HUES64 (cell line): ENCODE measurements at regions not wholly inside any gene's neighbourhood (a gene's known extent, or its start where the extent isn't known, plus 50 kb on each side); places are given as distances from the start of the nearest gene placed in this dataset.
"Not testable (repeated sequence)": the region's sequence is repeated elsewhere in the genome, so short reads cannot be mapped to it uniquely, and the experiment has no call there.

Experiments used
- H3K27ac ChIP-seq: 2 replicates; pipeline ENCODE4 v1.7.0; 2013; ENCODE audit warnings: low read depth, low read length, inconsistent platforms
- H3K27me3 ChIP-seq: 2 replicates; pipeline ENCODE4 v1.6.1; 2013; ENCODE audit warnings: mild to moderate bottlenecking, low read length; ENCODE audit not compliant: insufficient read depth
- H3K36me3 ChIP-seq: 2 replicates; pipeline ENCODE4 v1.6.1; 2013; ENCODE audit warnings: mild to moderate bottlenecking, low read length; ENCODE audit not compliant: insufficient read depth
- H3K4me1 ChIP-seq: 2 replicates; pipeline ENCODE4 v1.6.1; 2013; ENCODE audit warnings: mild to moderate bottlenecking, low read length, moderate library complexity; ENCODE audit not compliant: insufficient read depth
- H3K4me3 ChIP-seq: 2 replicates; pipeline ENCODE4 v1.5.1; 2013; ENCODE audit warnings: mild to moderate bottlenecking, low read length, moderate library complexity
- H3K9ac ChIP-seq: 2 replicates; pipeline ENCODE4 v1.6.1; 2013; ENCODE audit warnings: mild to moderate bottlenecking, low read depth, low read length
- H3K9me3 ChIP-seq: 2 replicates; pipeline ENCODE4 v1.6.1; 2013; ENCODE audit warnings: low read depth, low read length; ENCODE audit not compliant: insufficient read depth
- WGBS: fragments of 150-250, 120-280 bp; methylation state at CpG from one replicate; pipeline ENCODE4 v1.1.7; 2013; ENCODE audit warnings: missing lambda C conversion rate; 5-methylcytosine and 5-hydroxymethylcytosine counted together

GRCh38 chr11:93032580-93032979, 63.1 kb downstream of the MTNR1B start:
- H3K9ac ChIP-seq: no peak overlapping the region
- no peaks in the 10 kb centered on the region for H3K27me3 ChIP-seq
- H3K4me1 ChIP-seq: peaks cover 7% of the 10 kb centered on the region
- no peak overlapping the region for H3K27ac ChIP-seq
- H3K36me3 ChIP-seq: no peaks in the 10 kb centered on the region
- no peaks in the 10 kb centered on the region for H3K9me3 ChIP-seq
- 76% methylated on average over 2 of the region's 2 CpGs for WGBS
- no peak overlapping the region for H3K4me3 ChIP-seq

GRCh38 chr11:93033093-93033492, 63.6 kb downstream of the MTNR1B start:
- no peaks in the 10 kb centered on the region for H3K9me3 ChIP-seq
- H3K4me1 ChIP-seq: peaks cover 7% of the 10 kb centered on the region
- no peak overlapping the region for H3K27ac ChIP-seq
- no peaks in the 10 kb centered on the region for H3K36me3 ChIP-seq
- 88% methylated on average over 1 of the region's 1 CpG for WGBS
- no peaks in the 10 kb centered on the region for H3K27me3 ChIP-seq
- H3K4me3 ChIP-seq: no peak overlapping the region
- no peak overlapping the region for H3K9ac ChIP-seq

- WGBS: 85% methylated on average over 2 of the region's 3 CpGs
- Histone ChIP-seq H3K27me3 (no peaks in the 10 kb centered on the region), H3K9me3 (no peaks in the 10 kb centered on the region), H3K4me3 (no peak overlapping the region), H3K27ac (no peak overlapping the region), H3K9ac (no peak overlapping the region), H3K36me3 (no peaks in the 10 kb centered on the region), H3K4me1 (peaks cover 7% of the 10 kb centered on the region)
Observed at GRCh38 chr11:93034031-93034722, 64.7 kb downstream of the MTNR1B start.

GRCh38 chr11:93034723-93035039, 65.2 kb downstream of the MTNR1B start:
- whole genome bisulfite sequencing: 90% methylated on average over 1 of the region's 1 CpG
- Histone ChIP-seq H3K4me1 (peaks cover 7% of the 10 kb centered on the region), H3K9me3 (no peaks in the 10 kb centered on the region), H3K27ac (no peak overlapping the region), H3K9ac (no peak overlapping the region), H3K4me3 (no peak overlapping the region), H3K36me3 (no peaks in the 10 kb centered on the region), H3K27me3 (no peaks in the 10 kb centered on the region)

- Histone ChIP-seq H3K27me3 (no peaks in the 10 kb centered on the region), H3K36me3 (no peaks in the 10 kb centered on the region), H3K4me1 (no peaks in the 10 kb centered on the region), H3K27ac (no peak overlapping the region), H3K4me3 (no peak overlapping the region), H3K9ac (no peak overlapping the region), H3K9me3 (peaks cover 26% of the 10 kb centered on the region)
- WGBS: no CpG with 5 or more reads among the region's 2 CpGs
Observed at GRCh38 chr11:93038521-93038920, 69.1 kb downstream of the MTNR1B start.

- no peak overlapping the region for H3K9ac ChIP-seq
- no peaks in the 10 kb centered on the region for H3K27me3 ChIP-seq
- H3K9me3 ChIP-seq: peaks cover 26% of the 10 kb centered on the region
- 100% methylated on average over 2 of the region's 2 CpGs for WGBS
- H3K4me3 ChIP-seq: no peak overlapping the region
- no peaks in the 10 kb centered on the region for H3K36me3 ChIP-seq
- H3K4me1 ChIP-seq: no peaks in the 10 kb centered on the region
- no peak overlapping the region for H3K27ac ChIP-seq
Observed at GRCh38 chr11:93039531-93040240, 70.2 kb downstream of the MTNR1B start.

GRCh38 chr11:93041682-93042081, 72.2 kb downstream of the MTNR1B start:
- Histone ChIP-seq H3K27ac (no peak overlapping the region), H3K4me3 (no peak overlapping the region), H3K27me3 (no peaks in the 10 kb centered on the region), H3K9ac (no peak overlapping the region), H3K9me3 (peaks cover 26% of the 10 kb centered on the region), H3K36me3 (no peaks in the 10 kb centered on the region), H3K4me1 (no peaks in the 10 kb centered on the region)

- peaks cover 26% of the 10 kb centered on the region for H3K9me3 ChIP-seq
- H3K4me3 ChIP-seq, H3K36me3 ChIP-seq, H3K9ac ChIP-seq, H3K27me3 ChIP-seq, H3K27ac ChIP-seq, H3K4me1 ChIP-seq: not testable (repeated sequence)
- WGBS: 90% methylated on average over 7 of the region's 7 CpGs
Observed at GRCh38 chr11:93043186-93043585, 73.7 kb downstream of the MTNR1B start.

GRCh38 chr11:93049740-93050139, 80.3 kb downstream of the MTNR1B start:
- H3K27ac ChIP-seq: no peak overlapping the region
- WGBS: 58% methylated on average over 1 of the region's 1 CpG
- H3K9ac ChIP-seq: no peak overlapping the region
- no peaks in the 10 kb centered on the region for H3K9me3 ChIP-seq
- no peaks in the 10 kb centered on the region for H3K27me3 ChIP-seq
- no peaks in the 10 kb centered on the region for H3K4me1 ChIP-seq
- no peaks in the 10 kb centered on the region for H3K36me3 ChIP-seq
- no peak overlapping the region for H3K4me3 ChIP-seq

- no peak overlapping the region for H3K9ac ChIP-seq
- no peaks in the 10 kb centered on the region for H3K36me3 ChIP-seq
- no peaks in the 10 kb centered on the region for H3K27me3 ChIP-seq
- 94% methylated on average over 2 of the region's 2 CpGs for WGBS
- no peak overlapping the region for H3K4me3 ChIP-seq
- H3K27ac ChIP-seq: no peak overlapping the region
- H3K9me3 ChIP-seq: no peaks in the 10 kb centered on the region
- H3K4me1 ChIP-seq: no peaks in the 10 kb centered on the region
Observed at GRCh38 chr11:93051186-93051585, 81.7 kb downstream of the MTNR1B start.

GRCh38 chr11:93053864-93054263, 84.4 kb downstream of the MTNR1B start:
- WGBS: 89% methylated on average over 1 of the region's 2 CpGs

GRCh38 chr11:93054279-93054678, 84.8 kb downstream of the MTNR1B start:
- Histone ChIP-seq H3K9ac (no peak overlapping the region), H3K4me1 (no peaks in the 10 kb centered on the region), H3K27me3 (no peaks in the 10 kb centered on the region), H3K4me3 (no peak overlapping the region), H3K36me3 (no peaks in the 10 kb centered on the region), H3K9me3 (no peaks in the 10 kb centered on the region), H3K27ac (no peak overlapping the region)
- WGBS: 95% methylated on average over 4 of the region's 4 CpGs

More at GRCh38 chr11:93053864-93054263, 84.4 kb downstream of the MTNR1B start:
- no peaks in the 10 kb centered on the region for H3K4me1 ChIP-seq
- H3K9me3 ChIP-seq: no peaks in the 10 kb centered on the region
- no peaks in the 10 kb centered on the region for H3K27me3 ChIP-seq
- no peaks in the 10 kb centered on the region for H3K36me3 ChIP-seq
- no peak overlapping the region for H3K9ac ChIP-seq
- H3K27ac ChIP-seq: no peak overlapping the region
- H3K4me3 ChIP-seq: no peak overlapping the region
